GM21786 (cell line): ENCODE measurements at regions not wholly inside any gene's neighbourhood (a gene's known extent, or its start where the extent isn't known, plus 50 kb on each side); places are given as distances from the start of the nearest gene placed in this dataset.

ENCODE experiments used
- ATAC-seq: cut with Tn5 transposase; IDR thresholded peaks from one replicate; pipeline ENCODE4 v1.9.1; 2021; ENCODE audit not compliant: unreplicated experiment

DNA sequence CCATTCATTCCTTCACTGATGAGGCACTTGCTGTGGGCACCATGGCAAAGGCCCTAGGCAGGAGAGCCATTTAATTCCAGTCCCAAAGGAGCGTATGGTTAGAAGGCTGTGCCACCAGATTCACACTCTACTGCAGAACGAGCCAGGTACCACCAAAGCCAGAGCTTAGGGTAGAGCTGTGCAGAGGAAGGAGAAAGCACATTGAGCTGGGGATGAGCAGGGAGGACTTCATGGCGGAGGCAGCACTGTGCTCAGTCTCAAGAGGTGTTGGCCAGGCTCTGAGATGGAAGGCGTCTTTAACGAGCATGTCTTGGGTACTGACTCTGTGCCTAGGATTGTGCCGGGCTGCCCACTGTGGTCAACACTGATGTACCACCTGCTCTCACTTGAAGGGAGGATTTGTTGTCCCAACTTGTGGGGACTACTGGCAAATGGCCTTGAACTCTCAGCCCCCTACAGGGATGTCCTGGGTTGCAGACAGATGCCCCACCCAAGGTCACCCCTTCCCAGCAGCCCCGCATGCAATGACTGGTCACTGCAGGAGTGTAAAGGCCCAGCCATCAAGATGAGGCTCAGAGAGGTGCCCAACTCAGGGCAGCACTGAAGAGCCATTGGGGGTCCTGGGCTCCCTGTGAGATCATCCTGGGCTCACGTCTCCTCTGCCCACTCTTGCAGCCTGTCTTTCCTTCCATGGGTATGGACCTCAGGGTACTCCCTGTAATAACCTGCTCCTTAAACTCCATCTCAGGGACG, 251.4 kb downstream of the GLI2 start:
- ATAC-seq: no peak

DNA sequence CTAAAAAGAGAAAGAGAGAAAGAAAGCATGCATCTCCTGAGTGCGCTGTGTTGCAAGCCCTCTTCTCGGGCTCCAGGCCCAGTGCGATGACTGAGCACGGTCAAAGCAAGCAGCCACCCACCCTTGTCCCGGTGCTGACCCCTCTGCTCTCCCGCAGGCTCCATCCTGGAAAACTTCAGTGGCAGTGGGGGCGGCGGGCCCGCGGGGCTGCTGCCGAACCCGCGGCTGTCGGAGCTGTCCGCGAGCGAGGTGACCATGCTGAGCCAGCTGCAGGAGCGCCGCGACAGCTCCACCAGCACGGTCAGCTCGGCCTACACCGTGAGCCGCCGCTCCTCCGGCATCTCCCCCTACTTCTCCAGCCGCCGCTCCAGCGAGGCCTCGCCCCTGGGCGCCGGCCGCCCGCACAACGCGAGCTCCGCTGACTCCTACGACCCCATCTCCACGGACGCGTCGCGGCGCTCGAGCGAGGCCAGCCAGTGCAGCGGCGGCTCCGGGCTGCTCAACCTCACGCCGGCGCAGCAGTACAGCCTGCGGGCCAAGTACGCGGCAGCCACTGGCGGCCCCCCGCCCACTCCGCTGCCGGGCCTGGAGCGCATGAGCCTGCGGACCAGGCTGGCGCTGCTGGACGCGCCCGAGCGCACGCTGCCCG, 252.5 kb downstream of the GLI2 start:
- ATAC-seq: no peak

DNA sequence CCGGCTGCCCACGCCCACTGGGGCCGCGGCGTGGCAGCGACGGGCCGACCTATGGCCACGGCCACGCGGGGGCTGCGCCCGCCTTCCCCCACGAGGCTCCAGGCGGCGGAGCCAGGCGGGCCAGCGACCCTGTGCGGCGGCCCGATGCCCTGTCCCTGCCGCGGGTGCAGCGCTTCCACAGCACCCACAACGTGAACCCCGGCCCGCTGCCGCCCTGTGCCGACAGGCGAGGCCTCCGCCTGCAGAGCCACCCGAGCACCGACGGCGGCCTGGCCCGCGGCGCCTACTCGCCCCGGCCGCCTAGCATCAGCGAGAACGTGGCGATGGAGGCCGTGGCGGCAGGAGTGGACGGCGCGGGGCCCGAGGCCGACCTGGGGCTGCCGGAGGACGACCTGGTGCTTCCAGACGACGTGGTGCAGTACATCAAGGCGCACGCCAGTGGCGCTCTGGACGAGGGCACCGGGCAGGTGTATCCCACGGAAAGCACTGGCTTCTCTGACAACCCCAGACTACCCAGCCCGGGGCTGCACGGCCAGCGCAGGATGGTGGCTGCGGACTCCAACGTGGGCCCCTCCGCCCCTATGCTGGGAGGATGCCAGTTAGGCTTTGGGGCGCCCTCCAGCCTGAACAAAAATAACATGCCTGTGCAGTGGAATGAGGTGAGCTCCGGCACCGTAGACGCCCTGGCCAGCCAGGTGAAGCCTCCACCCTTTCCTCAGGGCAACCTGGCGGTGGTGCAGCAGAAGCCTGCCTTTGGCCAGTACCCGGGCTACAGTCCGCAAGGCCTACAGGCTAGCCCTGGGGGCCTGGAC, 253.2 kb downstream of the GLI2 start:
- no peak for ATAC-seq

DNA sequence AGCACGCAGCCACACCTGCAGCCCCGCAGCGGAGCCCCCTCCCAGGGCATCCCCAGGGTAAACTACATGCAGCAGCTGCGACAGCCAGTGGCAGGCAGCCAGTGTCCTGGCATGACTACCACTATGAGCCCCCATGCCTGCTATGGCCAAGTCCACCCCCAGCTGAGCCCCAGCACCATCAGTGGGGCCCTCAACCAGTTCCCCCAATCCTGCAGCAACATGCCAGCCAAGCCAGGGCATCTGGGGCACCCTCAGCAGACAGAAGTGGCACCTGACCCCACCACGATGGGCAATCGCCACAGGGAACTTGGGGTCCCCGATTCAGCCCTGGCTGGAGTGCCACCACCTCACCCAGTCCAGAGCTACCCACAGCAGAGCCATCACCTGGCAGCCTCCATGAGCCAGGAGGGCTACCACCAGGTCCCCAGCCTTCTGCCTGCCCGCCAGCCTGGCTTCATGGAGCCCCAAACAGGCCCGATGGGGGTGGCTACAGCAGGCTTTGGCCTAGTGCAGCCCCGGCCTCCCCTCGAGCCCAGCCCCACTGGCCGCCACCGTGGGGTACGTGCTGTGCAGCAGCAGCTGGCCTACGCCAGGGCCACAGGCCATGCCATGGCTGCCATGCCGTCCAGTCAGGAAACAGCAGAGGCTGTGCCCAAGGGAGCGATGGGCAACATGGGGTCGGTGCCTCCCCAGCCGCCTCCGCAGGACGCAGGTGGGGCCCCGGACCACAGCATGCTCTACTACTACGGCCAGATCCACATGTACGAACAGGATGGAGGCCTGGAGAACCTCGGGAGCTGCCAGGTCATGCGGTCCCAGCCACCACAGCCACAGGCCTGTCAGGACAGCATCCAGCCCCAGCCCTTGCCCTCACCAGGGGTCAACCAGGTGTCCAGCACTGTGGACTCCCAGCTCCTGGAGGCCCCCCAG, 254.1 kb downstream of the GLI2 start:
- ATAC-seq: no peak

DNA sequence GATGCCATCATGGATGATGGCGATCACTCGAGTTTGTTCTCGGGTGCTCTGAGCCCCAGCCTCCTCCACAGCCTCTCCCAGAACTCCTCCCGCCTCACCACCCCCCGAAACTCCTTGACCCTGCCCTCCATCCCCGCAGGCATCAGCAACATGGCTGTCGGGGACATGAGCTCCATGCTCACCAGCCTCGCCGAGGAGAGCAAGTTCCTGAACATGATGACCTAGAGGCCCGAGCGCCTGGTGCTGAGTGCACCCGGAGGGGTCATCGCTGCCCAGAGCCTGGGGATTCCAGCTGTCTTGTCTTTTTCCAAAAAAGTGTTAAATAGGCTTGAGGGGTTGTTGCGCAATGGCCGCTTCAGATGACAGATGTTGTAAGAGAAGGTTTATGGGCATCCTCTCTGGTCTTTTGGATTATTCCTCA, 254.8 kb downstream of the GLI2 start:
- ATAC-seq: no peak

DNA sequence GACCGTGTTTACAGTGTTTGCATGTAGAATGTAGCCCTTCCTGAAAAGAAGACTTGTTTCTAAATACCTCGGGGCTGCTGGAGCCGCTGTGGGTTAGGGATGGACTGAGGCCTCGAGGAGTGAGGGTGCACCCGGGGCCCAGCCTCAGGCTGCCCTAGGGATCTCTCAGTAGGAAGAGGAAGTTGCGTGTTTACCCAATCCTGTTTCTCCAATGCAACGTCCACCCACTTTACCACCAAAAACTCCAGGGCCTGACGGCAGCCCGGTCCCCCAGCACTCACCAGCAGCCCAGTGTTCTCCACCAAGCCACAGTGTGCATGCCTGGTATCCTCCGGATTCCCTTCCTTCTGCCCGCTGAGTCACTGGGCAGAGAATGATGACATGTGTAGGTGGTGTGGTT, 255.8 kb downstream of the GLI2 start:
- no peak for ATAC-seq

DNA sequence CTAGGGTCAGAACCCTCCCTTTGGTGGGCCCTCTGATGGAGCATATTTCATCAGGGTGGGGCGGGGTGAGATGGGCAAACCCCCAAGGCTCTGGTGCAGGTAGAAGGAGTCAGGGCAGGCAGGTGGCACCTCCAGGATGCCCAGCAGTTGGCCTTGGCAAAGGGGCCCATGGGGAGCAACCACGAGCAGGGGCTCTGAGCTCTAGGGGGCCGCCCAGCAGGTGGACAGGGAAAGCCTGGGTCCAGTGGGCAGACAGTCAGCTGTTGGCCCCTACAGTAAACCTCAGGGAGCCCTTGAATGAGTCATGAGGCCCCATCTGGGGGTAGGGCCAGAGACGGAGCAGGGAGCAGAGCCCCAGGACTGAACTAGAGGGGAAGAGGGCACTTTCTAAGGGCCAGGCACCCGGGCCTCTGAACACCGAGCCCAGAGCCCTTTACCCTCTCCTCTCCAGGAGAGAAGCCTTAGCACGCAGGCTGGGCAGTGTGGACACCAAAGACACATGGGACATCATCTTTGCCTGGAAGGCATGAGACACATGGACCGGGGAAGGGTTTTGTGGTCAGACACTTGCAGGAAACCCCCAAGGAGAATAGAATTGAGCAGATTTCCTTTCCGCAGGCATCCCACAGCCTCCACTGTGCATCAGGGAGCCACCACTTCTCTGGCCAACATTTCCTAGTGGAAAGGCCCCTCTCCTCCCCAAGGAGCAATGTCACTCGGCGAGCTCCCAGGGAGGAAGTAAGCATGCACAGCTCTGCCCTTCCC, 257.3 kb downstream of the GLI2 start:
- no peak for ATAC-seq

DNA sequence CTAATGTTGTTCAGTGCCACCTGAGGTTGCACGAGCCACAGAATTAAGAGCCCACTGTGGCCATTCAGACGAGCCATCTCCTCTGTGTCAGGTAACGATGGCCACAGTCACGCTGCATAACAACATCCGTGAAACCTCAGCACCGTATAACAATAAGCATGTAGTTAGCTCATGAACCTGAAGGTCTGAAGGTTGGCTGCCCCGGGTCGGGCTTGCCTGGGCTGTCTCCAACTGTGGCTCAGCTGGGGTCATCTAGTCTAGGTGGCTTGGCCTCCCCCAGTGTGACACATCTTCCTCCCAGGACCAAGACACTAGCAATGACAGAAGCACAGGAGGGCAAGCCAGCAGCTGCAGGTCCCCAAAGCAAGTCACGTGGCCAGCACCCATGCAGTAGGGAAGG, 258.0 kb downstream of the GLI2 start:
- ATAC-seq: no peak

DNA sequence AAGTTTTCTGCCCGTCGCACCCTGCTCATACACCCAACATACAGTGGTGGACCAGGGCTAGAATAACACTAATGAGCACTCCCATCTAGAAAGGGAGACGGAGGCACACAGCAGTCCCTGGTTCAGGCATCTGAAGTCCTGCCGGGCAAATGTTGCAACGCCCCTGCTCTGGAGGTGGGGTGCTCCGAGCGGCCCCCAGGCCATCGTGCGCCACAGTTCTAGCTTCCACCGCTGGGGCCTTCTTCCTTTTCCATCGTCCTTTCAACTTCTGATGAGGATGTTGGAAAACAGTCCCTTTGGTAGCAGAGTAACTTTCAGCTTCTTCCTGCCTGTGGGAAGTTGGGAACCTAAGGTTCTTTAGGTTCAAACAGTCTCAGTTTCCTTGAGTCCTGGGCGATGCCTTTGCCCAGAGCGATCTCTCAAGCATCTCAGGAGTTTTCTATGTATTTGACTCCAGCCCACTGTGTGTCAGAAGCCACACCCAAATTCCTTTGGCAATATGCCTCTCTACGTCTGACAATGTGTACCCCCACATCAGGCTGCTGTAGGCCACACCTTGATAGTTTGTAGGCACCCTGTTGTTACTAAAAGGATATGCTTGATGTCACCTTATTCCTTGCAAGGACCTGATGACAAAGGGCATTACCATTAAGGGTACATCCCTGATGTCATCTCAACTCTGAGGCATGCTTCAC, 258.8 kb downstream of the GLI2 start:
- ATAC-seq: no peak

DNA sequence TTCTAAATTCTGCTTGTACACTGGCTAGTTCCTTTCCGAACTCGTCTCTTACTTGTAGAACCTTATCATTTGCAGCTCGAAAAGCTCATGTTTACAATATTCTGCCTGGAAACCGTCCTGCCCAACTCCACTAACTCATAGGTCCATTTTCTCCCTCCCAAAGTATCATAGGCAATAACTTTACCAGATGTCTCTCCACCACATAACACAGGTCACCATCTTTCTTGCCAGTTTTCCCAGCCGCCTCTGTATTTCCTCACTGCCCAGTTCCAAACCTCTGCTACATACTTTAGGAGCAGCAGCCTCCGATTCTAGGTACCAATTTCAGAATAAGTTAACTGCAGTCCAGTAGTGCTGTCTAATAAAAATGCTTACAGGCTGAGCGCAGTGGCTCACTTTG, 259.5 kb downstream of the GLI2 start:
- no peak for ATAC-seq

DNA sequence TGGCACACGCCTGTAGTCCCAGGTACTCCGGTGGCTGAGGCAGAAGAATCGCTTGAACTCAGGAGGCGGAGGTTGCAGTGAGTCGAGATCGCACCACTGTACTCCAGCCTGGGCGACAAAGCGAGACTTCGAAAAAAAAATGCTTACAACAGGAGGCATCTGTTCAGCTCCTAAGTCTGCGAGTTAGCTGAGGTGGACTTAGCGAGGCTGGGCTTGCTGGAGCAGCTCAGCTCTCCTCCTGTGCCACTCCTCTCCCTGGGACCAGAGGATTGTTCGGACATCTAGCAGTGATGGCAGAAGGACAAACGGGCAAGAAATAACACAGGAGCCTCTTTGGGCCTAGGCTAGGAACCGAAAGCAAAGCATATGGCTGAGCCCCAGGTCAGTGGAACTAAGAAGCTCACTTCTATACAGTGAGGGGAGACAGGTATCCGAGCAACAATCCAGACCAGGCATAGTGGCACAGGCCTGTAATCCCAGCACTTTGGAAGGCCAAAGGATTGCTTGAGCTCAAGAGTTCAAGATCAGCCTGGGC, 260.1 kb downstream of the GLI2 start:
- ATAC-seq: no peak

DNA sequence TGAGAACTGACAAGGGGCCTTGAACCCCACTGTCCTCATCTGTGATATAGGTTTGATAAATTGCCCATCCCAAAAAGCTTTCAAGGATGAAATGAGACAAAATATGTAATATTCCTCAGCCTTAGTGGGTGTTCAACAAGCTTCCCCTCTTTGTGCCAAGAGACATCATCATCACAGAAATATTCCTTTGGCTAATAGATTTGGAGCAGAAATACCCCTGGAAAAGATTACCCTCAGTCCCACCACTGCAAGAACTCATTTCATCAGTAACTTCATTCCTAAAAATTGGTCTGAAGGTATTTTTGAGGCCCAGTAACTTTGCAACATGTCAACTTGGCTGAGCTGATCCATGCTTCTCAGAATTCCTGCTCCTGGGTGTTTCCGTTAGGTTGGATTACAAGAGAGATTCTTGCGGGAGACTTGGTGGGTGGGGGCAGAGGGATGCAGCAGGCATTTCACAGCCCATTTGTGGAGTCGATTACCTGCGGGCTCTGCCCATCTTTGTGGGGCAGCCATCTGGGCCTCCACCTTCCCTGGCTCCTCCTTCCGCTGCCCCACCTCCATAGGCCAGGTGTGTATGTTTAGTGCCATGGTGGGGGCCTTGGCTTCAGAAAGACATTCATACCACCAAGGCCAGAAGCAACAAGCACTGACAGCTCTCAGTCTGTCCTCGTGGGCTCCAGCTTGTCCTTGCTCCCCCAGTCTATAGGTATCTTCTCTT, 263.9 kb downstream of the GLI2 start:
- ATAC-seq: no peak

DNA sequence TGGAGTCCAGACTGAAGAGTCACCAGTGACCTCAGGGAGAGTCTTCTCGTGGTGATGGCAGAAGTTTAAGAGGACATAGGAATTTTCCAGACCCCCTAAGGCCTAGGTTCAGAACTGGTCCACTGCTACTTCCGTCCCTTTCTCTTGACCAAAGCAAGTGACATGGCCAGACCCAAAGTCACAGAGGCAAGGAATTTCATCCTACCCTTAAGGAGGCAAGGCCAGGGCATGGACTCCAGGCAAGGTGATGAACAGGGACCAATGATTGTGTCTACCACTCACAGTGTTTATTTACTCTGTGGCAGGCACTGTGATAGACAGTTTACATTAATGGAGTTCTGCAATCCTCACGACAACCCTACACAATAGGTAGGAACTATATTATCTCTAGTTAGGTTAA, 265.1 kb downstream of the GLI2 start:
- no peak for ATAC-seq

DNA sequence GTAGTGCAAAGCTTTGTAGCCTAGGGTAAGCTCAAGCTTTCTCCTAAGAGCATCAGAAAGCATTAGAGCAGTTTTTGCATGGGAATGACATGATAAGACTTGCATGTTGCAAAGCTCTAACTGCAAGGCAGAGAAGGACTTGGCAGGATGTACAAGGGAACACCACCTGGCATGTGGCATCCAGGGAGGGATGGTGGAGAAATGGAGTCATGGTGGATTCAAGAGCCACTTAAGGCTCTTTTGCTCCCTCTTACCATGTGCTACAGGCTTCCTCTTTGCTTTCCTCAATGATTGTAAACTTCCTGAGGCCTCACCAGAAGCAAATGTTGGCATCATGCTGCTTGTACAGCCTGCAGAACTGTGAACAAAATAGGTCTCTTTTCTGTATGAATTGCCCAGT, 266.0 kb downstream of the GLI2 start:
- no peak for ATAC-seq

DNA sequence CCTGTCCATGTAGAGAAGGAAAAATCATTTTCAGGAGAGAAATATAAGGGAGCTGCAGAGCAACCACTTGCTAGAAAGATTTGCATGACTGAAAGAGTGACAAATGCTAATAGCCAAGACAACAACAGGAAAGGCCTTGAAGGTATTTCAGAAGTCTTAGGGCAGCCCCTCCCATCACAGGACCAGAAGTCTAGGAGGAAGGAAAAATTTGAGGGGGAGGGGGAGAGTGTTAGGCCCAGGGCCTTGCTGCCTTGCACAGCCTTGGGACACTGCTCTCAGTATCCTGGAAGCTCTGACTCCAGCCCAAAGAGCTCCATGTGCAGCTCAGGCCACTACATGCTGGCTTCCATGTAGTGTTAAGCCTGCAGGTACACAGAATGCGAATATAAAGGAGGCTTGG, 266.9 kb downstream of the GLI2 start:
- no peak for ATAC-seq

DNA sequence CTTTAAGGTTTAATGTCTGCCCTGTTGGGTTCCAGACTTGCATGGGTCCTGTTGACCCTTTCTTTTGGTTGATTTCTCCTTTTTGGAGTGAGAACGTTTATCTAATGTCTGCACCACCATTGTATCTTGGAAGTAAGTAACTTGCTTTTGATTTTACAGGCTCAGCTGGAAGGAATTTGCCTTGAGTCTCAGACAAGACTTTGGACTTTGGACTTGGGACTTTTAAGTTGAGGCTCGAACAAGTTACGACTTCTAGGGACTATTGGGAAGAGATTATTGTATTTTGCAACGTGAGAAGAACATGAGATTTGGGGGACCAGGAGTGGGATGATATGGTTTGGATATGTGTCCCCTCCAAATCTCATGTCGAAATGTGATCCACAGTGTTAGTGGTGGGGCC, 267.7 kb downstream of the GLI2 start:
- ATAC-seq: no peak

DNA sequence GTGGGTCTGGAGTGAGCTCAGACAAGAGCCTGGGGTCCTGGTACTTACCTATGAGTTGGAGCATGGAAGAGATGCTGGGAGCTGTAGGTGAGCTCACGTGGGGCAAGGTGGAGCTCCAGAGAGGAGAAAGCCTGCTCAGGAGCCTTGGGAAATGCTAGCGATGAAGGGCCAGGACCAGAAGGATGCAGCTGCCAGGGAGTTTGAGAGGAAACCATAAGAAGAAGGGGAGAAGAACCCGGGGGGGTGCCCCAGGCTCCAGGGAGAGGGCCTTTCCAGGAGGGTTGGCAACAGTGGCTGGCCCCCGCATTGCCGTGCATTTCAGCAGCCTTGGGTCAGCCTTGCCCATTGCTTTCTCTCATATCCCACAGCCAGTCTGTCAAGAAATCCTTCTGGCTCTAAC, 268.7 kb downstream of the GLI2 start:
- ATAC-seq: no peak

DNA sequence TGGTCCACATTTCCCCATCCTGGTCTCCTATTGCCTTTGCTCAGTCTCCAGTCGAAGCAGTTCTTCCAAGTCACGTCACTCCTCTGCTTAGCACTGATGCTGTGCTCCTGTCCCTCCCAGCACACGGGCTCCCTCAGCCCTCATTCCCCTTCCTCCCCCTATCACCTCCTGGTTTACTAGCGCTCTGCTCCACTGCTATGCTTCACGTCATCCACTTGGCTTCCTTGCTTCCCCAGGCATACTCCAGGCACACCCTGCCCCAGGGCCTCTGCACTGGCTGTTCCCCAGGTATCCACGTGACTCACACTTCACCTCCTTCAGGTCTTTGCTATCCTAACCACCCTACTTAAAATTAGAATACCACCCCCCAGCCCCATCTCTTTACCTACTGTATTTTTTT, 269.3 kb downstream of the GLI2 start:
- no peak for ATAC-seq

DNA sequence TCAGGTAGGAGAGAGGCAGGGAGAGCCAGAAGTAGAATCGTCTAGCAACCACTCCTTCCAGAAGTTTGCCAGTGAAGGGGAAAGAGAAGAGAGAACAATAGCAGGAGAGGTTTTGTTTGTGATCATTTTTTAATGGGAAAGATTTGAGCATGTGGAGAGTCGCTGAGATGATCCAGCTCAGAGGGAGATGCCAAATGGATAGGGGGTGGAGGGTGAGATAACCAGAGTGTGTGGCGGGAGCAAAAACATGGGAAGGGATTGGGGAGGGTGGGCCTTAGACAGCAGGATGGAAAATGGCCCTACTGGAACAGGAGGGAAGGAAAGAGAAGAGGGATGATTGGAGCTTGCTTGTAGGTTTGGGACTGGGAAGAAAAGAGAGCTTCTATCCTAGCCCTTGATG, 269.8 kb downstream of the GLI2 start:
- ATAC-seq: no peak
